Hematopoietic multipotent progenitor cell treated with erythropoietin and hydrocortisone succinate and interleukin-3 and kit ligand, for 15 days (in vitro differentiated cells): ENCODE measurements at regions not wholly inside any gene's neighbourhood (a gene's known extent, or its start where the extent isn't known, plus 50 kb on each side); places are given as distances from the start of the nearest gene placed in this dataset.

Experiments used
- DNase-seq: peaks from one replicate; pipeline ENCODE4 v3.0.0-alpha.2; 2015; ENCODE audit warnings: low spot score

DNA sequence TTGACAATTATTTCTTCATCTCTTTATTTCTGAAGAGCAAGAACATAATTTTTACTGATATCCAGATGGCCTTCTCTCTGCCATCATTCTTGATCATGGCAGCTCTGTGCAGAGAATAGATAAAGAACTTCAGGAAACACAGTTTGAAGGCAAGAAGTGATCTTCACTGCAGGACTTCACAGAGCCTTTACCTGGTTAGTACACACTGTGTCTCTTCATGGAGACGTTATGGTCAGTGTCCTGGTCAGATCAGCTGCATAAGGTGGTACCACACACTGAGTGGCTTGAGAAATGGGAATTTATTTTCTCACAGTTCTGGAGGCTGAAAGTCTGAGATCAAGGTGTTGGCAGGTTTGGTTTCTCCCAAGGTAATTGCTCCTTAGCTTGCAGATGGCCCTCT is 129.5 kb downstream of the UTP18 start:
- no peak for DNase-seq

DNA sequence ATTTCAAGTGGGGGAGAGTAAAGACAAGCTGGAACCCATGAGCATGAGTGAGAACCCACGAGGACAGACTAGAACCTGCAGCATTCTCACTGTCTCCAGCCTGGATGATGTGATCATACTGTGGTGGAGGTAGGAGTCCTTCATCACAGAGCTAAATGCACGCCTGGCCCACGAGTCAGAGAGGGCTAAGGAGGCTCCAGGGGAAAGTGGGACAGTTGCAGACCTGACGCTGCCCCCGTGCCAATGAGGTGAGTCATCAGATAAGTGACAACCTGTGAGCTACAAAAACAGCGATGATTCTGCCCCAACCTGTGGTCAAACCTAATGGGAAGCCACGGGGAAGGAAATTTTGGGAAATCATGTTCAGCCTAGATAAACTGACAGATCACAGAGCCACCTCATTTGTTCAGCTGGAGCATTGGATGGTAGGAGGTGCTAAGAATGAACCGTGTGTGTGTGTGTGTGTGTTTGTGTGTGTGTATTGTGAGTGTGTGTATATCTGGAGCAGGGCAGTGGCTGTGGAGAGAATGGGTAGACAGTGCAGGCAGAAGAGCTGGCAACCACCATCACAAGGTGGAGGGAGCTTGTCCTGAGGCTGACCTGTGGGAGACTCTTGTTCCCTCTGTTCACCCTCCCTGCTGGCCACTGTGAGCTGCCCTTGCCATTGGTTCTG is 131.8 kb downstream of the UTP18 start:
- no peak for DNase-seq

DNA sequence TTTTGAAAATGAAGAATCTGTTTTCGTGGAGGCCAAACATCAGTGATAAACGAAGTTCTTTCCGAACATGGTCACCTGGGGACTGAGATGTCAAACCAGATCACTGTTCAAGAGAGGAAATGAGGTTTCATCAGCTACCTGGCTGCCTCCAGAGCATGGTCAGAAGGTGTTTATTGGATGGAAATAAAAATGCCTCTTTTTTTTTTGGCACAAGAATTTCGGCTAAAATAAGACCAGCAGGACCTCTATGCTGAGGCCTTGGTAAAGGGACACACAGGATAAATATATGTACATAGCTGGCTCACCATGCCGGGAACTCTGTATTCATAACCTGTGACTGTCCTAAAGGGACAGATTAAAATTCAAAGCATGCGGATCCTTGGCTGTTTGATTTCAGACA is 135.3 kb downstream of the UTP18 start:
- no peak for DNase-seq

DNA sequence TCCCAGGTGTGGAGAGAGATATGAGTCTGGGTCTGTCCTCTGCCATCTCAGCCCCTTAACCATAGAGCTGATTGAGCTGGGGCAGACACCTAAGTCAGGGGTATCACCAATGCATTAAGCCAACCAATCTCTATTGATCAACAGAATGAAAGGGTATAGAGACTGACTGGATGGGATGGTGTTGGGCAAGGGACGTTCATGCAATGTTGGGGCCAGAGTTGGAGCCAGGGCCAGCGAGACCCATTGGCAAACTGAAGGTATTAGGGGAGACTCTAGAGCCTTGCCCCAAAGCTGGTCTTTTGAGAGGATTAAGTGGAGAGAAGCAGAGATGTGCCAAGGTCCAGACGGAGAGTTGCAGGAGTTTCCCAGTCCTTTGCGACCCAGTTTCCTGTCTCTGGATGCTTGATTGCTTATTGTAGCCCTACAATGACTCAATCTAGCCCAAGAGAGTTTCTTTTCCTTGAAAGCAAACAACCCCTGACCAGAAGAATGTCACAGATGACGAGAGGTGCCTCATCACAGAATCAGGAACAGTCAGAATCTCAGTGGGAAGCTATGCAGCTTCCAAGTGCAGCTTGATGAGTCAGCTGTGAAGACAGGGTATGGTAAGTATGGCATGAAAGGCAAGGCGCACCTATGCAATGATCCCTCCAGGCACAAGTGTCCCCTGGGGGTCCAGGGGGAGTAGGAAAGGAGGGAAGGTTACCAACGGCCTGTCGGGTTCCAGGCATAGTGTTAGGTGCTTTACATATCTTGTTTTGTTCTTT is 137.2 kb downstream of the UTP18 start:
- no peak for DNase-seq

DNA sequence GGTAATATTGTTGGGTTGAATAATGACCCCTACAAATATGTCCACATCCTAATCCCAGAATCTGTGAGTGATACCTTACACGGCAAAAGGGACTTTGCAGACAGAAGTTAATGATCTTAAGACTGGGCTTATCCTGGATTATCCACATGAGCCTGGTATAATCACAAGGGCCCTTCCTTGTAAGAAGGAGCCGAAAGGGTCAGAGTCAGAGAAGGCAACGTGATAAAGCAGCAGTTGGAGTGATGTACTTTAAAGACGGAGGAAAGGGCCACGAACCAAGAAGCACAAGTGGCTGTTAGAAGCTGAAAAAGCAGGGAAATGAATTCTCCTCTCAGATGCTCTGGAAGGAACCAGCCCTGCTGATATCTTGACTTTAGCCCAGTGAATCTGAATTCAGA is 137.8 kb downstream of the UTP18 start:
- no peak for DNase-seq

DNA sequence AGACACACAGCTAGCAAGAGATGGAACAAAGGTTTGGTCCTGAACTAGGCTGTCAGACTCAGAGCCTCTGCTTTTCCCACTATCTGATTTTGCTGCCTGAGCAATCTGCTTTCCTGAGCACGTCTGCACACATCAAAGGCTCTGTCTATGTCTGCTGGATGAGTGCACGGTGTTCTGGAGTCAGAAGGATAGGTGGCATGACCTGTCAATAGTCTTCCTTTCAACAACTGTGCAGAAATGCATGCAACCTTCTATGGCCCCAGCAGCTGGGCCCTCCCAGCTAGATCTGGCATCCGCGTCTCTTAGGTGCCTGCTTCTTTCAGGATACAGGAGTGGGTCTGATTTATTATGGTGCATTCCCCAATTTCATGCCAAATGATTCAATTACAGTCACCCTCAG is 138.3 kb downstream of the UTP18 start:
- no peak for DNase-seq

DNA sequence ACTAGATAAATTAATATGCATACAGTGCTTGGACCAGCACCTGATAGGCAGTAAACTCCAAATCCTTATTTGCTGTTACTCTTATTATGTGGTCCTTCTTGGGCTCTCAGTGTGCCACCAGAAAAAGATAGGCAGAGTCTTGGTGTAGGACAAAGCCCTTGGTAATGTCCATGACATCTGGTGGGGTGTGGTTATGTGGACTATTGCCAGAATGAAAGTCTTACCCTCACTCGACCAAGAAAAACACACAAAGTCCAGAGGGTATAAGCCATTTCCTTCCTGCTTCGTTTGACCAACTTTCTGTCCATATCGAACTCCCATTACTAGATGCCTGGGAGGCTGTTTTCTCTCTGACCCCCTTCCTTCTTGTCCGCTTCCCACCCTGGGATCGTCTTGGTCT is 140.9 kb downstream of the UTP18 start:
- no peak for DNase-seq

DNA sequence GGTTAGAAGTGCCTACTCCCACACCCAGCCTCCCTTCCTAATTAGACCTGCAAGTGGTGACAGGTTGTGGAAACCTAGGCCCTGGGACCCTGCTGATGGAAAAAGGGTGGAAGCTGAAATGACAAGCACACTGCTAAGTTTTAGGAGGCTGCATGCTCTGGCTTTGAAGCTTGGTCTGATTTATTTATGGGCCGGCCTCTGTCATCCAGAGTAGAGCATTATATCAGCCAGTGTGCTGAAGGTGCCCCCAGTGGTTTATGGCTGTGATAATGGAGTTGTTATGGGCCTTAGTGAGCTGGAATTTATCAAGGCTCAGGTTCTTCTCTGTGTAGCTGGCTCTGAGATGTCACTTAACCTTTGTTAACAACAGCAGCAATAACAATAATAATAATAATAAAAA is 142.6 kb downstream of the UTP18 start:
- no peak for DNase-seq

DNA sequence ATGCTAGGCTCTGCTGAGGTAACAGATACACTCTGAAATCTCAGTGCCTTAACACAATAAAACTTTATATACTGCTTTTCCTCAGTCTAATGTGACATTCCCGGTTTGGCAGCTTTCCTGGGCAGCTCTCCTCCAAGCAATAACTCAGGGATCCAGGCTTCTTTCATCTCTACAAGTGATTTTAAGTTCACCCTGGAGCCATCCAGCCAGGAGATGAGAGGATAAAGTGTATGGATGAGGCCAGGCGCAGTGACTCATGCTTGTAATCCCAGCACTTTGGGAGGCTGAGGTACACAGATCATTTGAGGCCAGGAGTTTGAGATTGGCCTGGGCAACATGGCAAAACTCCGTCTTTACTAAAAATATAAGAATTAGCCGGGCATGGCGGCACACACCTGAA is 147.2 kb downstream of the UTP18 start:
- DNase-seq, result no peak

DNA sequence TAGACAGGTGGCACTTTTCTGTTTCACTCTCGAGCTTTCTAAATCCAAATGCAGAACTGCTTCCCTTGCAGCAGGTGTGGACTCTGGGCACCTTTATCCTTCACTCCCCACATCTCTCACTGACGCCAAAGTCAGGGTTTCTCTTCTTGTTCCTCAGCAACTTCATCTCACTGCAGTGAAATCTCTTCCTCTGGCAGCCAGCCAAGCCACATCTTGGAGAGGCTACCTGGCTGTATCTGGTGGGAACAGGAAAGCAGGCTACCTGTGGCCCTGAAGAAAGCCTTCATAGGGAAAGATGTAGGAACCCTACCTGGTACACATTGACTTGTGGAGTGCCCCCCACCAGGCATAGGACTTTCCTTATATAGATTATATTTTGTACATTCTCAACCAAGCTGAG is 159.1 kb downstream of the UTP18 start:
- DNase-seq, result no peak

DNA sequence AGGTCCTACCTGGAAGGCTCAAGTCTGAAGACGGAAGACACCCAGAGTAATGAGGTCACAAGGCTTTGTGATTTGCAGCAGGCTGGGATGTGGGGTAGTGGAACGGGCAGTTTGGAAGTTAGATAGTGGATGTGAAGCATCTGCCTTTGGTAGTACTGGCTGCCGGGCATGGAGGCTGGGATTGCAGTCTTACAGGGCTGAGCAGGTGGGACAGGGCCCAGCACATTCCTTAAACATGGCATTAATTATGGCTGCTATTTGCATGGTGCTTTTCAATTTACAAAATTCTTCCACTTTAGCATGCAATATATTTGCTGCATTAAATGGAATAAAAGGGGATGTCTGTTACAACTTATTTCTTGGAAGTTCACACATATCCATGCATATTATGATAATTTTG is 161.2 kb downstream of the UTP18 start:
- no peak for DNase-seq

DNA sequence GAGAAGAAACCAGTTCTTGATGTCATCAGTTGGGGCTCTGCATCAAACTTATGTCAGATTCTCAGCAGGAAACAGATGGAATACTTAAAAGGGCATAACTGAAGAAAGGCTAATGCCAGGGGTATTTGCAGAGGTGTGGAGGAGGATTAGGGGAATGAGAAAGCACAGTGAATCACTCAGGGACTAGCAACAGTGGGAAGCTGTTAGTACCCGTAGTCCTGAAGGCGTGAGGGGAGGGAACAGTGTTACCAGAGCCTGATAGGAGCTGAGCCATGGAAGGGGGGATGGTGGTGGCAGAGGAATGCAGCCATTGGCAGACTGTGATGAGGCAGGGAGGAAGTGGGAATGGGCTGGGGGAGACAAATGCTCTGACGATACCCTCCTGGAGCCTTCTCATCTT is 162.3 kb downstream of the UTP18 start:
- DNase-seq, result no peak

DNA sequence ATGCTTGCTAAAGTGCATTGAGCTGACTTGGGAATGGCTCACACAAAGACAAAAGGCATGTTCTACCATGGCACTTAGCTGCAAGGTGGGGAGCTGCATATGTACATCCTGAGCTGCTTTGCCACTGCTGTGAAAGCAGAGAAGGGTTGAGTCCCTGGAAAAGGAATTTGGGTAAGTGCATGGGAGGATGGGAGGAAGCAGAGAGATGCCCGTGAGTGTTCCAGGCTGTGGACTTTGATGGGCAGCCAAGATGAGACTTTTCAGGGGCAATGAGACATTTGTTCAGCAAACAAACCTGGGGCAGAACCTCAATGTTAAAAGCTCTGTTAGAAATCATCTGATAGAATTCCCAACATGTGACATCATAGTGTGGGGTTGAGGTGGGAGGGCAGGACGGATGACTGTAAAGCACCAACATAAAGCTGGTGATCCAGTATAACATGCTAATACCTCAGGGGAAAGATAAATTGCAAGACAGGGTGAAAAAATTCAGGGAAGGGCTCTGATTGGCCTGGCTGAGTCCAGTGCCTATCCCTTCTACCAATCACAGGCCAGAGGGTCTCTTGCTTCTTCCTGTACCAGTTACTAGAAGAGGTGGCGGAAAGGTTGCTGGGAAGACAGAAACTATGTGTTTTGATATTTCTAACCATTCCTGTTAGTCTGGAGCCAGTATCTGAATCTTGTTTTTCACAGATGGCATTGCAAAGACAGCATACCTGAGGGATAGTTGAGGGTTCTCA is 163.2 kb downstream of the UTP18 start:
- no peak for DNase-seq

DNA sequence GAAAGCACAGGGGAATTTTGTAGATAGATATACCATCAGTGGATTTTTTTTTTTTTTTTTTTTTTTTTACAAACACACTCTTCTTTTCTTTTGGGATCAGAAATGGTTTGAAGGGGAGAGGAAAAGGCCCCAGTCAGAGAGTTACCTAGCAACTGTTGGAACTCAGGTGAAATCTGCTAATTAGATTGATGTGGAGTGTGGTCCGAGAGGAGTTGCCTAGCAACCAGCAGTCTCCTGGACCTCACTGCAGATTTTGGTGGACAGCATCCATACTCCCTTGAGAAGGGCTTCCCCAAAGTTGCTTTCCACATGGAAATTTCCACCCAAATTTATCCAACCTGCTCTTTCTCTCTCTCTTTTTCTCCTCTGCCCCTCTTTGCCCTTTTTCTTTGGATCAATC is 165.4 kb downstream of the UTP18 start:
- no peak for DNase-seq

DNA sequence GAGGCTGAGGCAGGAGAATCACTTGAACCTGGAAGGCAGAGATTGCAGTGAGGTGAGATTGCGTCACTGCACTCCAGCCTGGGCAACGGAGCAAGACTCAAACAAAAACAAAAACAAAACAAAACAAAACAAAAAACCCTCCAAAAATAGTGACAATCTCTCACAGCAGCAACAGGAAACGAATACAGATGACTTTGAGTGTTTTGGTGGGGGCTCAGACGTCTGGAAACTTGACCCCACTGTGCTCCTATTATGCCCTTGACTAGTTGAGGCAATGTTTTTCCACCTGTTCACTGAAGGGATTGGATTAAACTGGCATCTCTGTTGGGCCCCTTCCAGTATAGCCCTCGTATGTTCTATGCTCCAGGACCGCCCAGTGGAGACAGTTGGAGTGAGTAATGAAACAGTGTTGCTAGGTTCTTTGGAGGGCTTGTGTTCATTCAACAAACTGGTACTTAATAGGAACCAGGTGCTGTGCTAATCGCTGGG is 167.0 kb downstream of the UTP18 start:
- no peak for DNase-seq

DNA sequence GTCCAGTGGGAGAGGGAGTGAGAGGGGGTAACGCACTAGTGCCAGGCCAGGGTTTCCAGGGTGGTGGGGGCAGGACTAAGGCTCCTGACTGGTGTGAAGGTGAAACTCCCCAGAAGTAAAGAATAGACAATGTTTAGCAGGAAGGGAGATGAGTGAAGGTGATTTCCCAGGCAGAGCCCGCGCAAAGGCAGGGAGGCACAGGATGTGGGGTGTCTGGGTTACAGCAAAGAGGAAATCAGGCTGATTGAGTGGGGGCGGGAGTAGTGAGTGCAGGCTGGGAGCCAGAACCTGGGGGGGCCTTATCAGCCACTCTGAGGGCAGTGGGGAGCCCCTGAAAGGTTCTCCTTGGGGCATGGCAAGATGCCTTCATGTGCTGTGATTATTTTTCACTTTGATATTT is 167.5 kb downstream of the UTP18 start:
- no peak for DNase-seq

DNA sequence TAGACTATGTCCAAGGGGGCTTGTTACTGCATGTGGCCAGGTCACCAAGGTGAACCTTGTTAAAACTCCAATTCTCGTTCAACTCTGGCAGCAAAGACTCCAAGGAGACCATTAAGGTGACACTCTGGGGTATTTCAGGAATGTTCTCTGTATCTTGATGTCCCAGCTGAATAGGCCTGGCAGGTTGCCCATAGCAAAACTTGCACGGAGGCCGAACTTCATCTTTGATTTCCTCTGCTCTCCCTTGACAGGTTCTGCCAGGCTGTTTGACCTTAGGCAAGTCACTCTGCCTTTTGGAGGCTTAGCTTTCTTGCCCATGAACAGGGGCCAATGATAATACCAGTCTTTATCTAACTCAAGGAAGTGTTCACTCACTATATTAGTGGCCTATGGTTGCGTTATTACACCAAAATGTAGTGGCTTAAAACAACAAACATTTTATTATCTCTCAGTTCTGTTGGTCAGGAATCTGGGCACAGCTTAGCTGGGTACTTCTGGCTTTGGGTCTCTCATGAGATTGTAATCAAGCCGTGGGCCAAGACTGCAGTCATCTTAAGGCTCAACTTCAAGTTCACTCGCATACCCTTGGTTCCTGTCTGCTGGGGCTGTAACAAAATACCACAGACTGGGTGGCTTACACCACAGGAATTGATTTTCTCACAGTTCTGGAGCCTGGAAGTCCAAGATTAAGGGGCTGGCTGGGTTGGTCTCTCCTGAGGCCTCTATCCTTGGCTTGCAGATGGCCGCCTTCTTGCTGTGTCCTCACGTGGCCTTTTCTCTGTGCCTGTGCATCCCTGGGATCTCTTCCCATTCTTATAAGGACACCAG is 168.5 kb downstream of the UTP18 start:
- DNase-seq, result no peak

DNA sequence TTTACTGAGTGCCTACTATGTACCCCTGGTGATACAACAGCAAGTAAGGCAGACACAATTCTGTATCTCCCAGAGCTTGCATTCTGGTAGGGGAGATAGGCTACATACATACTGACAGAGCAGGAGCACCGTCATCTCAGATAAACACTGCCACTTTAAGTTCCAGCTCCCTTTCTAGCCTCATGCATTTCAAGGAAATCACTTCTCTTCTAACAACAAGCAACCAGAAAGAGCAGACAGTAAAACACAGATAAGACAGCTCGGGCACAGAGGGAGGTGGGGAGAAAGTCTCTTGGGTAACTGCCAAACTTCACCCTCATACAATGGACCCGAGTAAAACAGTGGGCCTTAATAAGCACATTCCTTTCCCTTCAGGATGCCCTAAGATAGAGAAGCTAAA is 169.6 kb downstream of the UTP18 start:
- peak; percentile 11 for DNase-seq

DNA sequence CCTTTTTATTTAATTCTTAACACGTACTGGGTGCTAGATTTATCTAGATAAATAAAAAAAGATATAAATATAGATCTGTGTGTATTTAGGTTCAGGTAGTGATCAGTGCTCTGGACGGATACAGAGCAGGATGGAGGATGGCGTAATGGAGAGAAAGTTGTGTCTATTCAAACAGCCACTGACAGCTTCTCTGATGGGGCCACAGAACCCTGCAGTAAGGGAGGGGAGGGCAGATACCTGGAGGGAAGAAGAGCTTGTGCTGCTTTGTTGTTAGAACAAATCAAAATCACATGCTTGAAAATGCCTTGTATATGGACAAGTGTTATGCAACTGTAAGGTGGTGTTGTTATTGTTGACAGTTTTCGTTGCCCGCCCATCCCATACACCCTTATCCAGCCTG is 170.2 kb downstream of the UTP18 start:
- DNase-seq, result no peak

DNA sequence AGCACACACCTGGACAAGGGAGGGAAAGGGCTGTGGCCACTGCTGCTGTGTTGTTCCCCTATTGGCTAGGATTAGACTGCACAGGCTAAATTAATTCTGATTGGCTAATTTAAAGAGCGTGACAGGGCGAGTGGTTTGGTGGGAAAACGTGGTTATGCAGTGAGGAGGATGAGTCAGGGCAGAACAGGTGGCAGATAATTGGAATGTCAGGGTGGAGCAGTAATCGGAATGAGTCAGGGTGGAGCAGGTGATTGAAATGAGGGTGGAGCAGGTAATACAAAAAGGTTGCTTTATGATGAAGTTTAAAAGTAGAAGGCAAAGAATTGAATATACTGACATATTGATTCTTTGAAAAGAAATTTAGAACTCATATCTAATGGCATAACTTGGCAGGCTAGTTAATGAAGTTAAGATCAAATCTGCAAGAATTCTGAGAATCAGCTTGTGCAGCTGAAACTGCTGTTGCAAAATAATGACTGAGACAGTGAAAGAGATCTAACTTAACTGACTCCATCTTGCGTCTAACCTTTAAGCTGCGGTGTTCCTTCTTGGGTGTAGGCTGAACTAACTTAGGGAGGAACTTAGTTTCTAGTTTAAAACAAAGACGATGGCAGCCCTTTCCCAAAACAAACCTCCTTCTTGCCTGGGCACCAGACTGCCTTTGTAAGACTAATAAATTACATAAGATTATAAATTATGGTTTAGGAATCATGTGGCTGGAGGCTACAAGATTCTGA is 174.3 kb downstream of the UTP18 start:
- no peak for DNase-seq

DNA sequence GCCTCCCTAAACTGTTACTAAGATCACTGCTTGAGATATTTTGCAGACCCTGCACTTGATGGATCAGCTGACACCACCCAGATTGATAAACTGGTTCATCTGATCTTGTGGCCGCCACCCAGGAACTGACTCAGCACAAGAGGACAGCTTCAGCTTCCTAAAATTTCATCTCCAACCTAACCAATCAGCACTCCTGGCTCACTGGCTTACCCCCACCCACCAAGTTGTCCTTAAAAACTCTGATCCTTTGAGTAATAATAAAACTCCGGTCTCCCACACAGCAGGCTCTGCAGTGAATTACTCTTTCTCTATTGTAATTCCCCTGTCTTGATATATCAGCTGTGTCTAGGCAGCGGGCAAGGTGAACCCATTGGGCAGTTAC is 174.8 kb downstream of the UTP18 start:
- DNase-seq, result no peak
